HT1080 (cell line): ENCODE measurements at regions not wholly inside any gene's neighbourhood (a gene's known extent, or its start where the extent isn't known, plus 50 kb on each side); places are given as distances from the start of the nearest gene placed in this dataset. TPM values are rescaled to one million over a fixed set of nuclear protein-coding genes. Genes with fewer than 3 reads are reported as not detected.
"Not testable (repeated sequence)": the region's sequence is repeated elsewhere in the genome, so short reads cannot be mapped to it uniquely, and the experiment has no call there.

Experiments
- DNase-seq: peaks from one replicate; pipeline ENCODE4 v3.0.0-alpha.2; 2015; ENCODE audit warnings: low read depth
- small RNA-seq: library from RNA; depleted of rRNA; stranded (forward); fragments of <200 nt; gene quantifications from one replicate; pipeline ENCODE3, GENCODE V24; 2014

DNA sequence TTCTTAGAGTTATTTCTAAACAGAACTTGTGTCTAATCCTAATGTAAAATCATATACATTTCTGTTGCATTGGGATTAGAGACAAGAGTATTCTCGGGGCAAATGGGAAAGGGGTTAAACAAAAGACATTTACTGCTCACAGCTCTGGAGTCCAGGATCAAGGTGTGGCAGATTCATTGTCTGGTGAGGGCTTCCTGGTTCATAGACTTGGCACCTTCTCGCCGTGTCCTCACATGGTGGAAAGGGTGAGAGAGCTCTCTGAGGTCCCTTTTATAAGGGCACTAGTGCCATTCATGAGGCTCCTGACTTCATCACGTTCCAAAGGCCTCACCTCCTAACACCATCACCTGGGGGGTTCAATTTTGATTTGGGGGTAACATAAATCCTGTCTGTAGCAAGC, 90.3 kb upstream of the PRKX start:
- no peak for DNase-seq

DNA sequence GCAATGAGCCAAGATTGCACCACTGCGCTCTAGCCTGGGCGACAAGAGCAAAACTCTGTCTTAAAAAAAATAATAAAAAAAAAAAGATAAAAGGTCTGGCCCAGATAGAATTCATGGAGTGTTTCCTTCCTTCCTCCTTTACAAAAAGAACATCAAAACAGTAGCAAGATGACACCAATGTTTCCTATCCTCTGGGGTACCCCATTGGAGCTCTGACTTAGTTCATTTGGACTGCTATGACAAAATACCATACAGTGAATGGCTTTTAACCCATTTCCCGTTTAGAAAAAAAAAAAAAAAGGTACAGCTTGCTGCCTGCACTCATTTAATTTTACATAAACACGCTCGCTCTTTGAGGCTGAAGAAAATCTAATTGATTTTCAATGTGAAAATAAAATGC, 89.9 kb upstream of the PRKX start:
- no peak for DNase-seq

DNA sequence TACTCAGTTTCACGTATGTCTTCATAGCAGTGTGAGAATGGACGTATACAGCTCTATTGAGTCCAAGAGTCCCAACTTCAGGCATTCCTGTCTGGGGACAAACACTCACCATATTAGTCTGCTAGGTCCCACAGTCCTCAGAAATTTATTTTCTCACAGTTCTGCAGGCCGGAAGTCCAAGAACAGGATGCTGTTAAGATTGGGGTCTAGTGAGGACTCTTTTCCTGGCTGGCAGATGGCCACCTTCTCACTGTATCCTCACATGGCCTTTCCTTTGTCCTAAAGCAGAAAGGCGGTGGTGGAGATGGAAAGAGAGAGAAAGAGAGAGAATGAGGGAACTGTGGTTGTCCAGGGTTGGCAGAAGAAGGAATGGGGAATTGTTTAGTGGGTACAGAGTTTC, 82.0 kb upstream of the PRKX start:
- DNase-seq, result peak; percentile 2

DNA sequence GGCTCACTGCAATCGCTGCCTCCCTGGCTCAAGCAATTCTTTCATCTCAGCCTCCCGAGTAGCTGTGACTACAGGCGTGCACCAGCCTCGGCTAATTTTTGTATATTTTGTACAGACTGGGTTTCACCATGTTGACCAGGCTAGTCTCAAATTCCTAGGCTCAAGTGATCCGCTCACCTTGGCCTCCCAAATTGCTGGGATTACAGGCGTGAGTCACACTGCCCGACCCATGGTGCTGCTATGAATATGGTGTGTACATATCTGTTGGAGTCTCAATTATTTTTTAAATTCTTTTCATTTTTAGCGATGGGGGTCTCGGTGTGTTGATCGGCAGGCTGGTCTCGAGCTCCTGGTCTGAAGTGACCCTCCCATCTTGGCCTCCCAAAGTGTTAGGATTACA, 78.0 kb upstream of the PRKX start:
- no peak for DNase-seq

DNA sequence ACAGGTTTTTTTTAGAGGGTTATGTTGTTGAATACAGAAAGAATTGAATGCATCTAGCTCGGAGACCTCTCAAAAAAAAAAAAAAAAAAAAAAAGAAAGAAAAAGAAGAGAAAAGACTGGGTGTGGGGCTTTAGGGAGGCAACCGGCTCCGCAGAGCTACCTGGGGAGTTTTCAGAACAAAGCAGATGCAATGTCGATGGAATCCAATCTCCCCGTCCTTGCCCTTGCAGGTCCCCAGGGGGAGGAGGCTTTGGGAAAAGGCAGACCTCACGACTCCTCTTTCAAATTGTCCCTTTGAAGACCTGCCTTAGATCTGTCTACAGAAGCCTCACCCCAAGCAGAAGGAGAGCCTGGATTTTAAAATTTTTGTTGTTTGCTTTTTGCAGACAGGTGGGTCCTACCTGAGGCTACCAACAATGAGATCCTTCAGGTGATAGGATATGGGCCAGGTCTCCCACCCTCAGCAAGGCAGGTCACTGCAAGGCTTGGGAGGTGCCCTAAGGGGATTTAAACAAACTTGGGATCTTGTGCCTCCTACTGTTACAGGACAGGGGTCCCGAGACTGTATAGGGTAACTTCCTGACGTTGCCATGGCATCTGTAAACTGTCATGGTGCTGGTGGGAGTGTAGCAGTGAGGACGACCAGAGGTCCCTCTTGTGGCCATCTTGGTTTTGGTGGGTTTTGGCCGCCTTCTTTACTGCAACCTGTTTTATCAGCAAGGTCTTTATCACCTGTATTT, 75.2 kb upstream of the PRKX start:
- no peak for DNase-seq

DNA sequence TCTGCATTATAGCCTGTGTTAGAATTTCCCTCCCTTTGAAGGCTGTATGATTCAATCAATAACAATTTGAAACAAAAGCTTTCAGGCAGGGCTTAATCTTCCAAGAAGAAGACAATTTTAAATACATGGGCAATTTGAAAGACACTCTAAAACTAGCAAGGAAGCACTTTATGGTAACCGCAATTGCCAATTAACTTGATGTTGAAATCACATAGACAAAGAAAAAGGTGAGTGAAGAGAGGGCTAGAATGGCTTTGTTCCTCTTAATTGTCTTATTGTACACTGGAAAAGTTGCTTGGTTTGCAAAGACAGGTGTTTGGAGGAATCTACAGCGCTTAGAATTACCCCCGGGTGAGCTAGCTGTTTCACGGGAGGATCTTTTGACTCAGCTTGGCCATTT, 74.4 kb upstream of the PRKX start:
- no peak for DNase-seq

DNA sequence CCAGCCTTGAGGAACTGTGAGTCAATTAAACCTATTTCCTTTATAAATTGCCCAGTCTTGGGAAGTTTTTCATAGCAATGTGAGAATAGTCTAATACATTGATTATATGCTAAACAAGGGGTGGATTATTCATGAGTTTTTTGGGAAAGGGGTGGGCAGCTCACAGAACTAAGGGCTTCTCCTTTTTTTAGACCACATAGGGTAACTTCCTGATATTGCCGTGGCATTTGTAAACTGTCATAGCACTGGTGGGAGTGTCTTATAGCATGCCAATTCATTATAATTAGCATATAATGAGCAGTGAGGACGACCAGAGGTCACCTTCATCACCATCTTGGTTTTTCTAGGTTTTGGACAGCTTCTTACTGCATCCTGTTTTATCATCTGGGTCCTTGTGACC, 72.4 kb upstream of the PRKX start:
- not testable (repeated sequence) for DNase-seq

DNA sequence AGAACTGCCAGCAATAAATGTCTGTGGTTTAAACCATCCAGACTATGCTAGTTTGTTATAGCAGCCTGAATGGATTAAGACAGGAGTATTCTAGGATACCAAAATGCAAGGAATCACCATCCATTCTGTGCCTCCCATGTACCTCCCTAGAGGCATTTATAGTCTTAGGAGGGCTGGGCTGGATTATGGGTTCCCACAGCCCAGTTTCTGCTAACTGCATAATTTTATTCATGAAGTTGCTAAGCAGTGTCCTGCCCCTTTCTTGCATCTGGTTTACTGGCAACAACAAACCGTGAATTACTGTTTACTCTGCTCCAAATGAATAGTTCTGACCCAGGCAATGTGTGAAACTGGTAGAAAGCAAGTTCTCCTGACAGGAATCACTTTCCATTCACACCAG, 67.1 kb upstream of the PRKX start:
- DNase-seq, result no peak

DNA sequence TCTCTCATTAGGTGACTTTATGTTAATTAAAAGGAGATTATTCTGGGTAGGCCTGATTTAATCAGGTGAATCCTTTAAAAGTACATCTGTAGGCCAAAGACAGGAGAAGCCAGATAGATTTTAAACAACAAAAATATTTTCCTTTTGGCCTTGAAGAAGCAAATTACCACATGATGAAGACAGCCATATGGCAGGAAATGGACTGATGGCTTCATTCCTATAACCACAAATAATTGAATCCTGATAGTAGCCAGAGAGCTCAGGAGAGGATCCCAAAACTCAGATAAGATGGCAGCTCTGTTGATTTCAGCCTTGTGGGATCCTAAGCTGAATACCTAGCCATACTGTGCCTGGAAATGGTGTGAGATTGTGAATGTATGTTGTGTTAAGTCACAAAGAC, 66.1 kb upstream of the PRKX start:
- no peak for DNase-seq

DNA sequence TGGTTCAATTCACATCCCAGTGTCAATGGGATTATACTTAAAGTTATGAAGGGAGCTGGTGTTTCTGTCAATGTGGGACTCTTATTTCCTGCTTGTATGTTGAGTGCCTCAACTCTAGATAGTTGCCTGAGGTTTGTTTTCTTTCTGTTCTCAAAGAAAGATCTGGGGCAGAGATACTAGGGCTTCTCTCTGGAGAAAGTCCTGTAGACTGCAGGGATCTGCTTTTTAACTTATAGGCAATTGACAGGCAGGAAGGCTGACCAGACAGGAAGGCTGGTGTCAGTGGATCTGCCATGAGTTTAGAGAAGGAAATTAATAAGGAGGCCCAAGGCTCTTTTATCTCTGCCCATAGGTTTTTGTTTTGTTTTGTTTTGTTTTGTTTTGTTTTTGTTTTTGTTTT, 64.0 kb upstream of the PRKX start:
- DNase-seq, result no peak

DNA sequence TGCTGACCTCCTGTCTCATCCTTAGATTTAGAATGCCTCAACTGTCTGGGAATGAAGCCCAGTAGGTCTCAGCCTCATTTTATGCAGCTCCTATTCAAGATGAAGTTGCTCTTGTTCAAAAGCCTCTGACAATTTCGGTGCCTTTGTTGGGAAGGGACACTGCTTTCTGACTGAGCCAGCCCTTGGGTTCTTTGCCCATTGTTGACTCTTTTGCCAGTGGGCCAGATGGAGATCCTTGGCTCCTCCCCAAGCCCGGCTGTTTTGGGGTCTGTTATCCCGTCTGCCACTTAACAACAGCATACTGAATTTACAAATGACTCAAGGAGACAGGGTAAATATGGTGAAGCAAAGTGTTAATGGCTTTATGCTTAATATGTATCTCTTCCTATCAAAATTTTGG, 58.3 kb upstream of the PRKX start:
- no peak for DNase-seq

DNA sequence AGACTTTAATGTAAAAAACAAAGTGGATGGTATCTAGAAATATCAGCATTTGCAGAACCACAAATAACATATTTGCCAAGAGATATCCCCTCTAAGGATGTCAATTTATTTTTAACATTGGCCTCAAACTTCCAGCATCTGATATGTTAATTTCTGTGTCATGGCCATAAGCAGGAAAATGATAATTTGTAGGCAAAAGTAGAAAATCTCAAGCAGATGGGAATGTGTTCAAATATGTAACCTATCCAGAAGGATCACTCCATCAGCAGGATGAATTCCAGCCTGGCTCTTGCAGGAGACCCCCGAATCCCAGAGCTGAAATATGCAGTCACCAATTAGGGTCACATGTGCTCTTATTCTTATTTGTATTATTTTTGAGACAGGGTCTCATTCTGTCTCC, 55.4 kb upstream of the PRKX start:
- DNase-seq, result no peak

Small RNAs in the stretch of these regions (small RNA-seq; reads per million reads assigned to genes)
- not detected for gene RF00401
